Right lobe of liver (tissue), 4 donors: ENCODE measurements at regions not wholly inside any gene's neighbourhood (a gene's known extent, or its start where the extent isn't known, plus 50 kb on each side); places are given as distances from the start of the nearest gene placed in this dataset.

Source experiments
- POLR2A ChIP-seq: fragments of 450-650 bp; IDR thresholded peaks from one replicate; pipeline ENCODE4 v1.6.1; 2017; ENCODE audit warnings: antibody characterized with exemption, mild to moderate bottlenecking
- TF ChIP-seq, protein P1 (sequence below), 4 donors: fragments of 200-600 bp in 3 of 4; fragments of 450-650 bp in 1 of 4; IDR thresholded peaks; one replicate each; pipeline versions ENCODE4 v1.5.1 to v1.8.0; 2016 to 2022; ENCODE audit warnings: antibody characterized with exemption in 4 of 4, mild to moderate bottlenecking in 2 of 4
- donor health status: DM: no; HTN: no; CAD: no.
- donor health status: DM: no; HTN: no; CAD: no.
- donor health status: DM: no; HTN: yes; CAD: no.

DNA sequence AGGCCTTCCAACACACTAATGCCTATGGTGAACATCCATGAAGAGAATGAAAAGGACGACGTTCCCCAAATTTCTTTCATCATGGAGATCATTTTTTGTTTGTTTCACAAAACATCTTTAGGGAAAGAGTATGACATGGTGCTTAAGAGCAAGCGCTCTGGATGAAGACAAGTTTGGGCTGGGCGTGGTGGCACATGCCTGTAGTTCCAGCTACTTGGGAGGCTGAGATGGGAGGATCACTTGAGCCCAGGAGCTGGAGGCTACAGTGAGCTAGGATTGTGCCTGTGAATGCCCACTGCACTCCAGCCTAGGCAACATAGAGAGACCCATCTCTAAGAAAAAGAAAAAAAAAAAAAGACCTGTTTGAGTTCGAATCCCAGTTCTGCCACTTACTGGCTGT, 253.1 kb downstream of the PTPRU start:
- TF ChIP-seq, protein P1, sequence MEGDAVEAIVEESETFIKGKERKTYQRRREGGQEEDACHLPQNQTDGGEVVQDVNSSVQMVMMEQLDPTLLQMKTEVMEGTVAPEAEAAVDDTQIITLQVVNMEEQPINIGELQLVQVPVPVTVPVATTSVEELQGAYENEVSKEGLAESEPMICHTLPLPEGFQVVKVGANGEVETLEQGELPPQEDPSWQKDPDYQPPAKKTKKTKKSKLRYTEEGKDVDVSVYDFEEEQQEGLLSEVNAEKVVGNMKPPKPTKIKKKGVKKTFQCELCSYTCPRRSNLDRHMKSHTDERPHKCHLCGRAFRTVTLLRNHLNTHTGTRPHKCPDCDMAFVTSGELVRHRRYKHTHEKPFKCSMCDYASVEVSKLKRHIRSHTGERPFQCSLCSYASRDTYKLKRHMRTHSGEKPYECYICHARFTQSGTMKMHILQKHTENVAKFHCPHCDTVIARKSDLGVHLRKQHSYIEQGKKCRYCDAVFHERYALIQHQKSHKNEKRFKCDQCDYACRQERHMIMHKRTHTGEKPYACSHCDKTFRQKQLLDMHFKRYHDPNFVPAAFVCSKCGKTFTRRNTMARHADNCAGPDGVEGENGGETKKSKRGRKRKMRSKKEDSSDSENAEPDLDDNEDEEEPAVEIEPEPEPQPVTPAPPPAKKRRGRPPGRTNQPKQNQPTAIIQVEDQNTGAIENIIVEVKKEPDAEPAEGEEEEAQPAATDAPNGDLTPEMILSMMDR (IDR thresholded peaks at IDR 0.05) = no peak
- no peak for TF ChIP-seq POLR2A
